DMS153 (cell line): ENCODE measurements at regions not wholly inside any gene's neighbourhood (a gene's known extent, or its start where the extent isn't known, plus 50 kb on each side); places are given as distances from the start of the nearest gene placed in this dataset.

Experiments used
- DNase-seq: peaks from one replicate; lab custom pipeline; 2025; lab: John Stamatoyannopoulos, UW

GRCh38 chr2:143916781-143917180 lies 603.1 kb downstream of the ZEB2 start:
- DNase-seq = no peak

DNA sequence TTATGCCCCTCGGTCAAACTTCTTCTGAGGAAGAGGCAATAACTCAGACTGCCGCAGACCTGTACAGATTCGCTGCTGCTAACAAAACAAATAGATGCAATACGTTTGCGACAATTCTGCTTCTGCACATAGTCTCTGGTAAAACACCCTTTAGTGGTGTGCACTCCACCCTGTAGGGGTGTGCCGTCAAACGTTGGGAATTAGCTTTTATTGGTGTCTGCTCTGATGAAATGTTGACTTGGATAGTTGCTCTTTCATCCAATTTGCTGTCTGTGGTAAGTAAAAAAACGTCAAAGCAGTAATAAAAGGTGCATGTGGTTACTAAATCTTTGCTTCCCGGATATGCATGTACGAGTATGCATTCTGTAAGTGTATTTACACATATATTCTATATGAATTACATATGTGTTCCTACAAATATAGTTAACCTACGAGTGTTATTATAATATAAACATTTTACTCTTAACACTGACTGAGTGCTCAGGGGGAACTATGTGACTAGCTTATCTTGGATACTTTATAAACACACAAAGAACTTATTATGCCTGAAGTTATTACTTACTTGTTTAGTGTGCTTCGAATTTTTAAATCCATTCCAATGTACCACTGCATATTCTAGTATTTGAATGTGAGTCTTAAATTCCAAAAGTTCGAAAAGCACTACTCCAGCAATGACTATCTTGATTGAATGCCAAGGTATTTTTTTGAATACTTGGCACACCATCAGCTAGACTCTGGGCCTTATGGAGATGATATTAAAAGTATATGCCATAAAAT lies 610.2 kb downstream of the ZEB2 start:
- DNase-seq = no peak

DNA sequence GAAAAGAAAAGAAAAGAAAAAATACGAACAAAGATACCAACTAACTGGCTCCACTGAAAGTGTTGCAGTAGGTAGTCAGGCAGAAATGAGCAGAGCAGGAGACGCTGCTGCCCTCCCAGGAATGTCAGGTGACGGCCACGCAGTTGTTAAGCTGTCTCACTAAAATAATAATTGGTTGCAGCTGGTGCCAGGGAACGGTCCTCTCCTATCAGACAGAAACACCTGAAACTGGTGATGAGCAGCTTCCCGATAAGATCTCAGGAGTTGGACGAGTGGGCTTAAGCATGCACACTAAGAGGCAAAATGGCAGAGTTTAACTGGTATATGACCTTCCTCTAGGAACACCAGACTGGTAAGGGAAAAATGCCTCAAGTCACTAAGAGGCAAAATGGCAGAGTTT lies 611.1 kb downstream of the ZEB2 start:
- DNase-seq = no peak

DNA sequence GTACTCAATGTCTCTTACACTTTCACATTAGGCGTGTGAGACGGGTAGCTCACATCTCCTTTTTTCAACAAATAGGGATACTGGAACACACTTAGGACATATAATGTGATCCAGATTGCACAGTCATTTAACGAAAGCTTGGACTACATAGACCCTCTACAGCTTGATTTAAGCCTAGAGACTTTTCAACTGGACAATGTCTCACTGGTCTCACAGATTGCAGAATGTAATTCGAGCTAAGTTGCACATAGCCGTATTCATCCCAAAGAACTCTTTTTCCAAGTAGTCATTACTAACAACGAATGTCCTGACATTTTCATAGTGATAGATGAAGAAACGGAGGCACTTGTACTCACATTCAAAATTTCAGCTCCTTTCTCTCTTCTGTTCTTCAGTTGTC lies 612.1 kb downstream of the ZEB2 start:
- no peak for DNase-seq

DNA sequence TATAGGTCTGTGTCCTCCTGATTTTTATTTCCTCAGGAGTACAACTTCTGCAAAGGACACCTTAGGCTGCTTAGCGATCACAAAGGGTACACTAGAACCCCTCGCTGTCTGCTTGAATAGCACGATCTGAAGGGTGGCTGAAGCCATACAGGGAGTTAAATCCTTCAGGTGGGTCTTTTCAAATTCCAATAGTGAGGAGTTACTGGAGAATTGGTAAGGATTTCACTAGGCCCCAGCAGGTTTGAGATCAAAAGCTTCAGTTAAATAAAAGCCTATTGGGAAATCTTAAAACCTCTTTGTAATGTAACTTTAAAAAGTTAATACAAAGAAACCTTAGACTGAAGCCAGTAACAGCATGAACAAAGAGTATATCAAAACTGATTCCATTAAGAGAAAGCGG lies 613.1 kb downstream of the ZEB2 start:
- no peak for DNase-seq

DNA sequence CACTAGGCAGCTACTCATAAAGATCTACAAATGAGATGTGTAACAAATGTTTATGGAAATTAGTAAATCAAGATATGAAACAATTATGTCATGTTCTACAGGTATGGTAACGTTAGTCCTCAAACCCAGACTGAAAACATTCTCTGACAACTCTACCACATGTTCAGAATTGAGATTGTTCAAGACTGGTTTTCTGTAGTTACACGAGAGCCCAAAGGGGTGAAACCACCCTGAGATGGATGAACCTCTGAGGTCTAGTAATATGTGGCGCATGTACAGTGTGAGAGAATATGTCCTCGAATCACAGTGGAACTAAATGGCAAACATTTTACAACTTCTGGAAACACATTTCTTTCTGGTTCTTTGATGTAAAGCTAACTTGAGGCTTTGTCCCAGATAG lies 614.3 kb downstream of the ZEB2 start:
- DNase-seq = no peak

- no peak for DNase-seq
Measured at GRCh38 chr2:143903172-143903856, 616.6 kb downstream of the ZEB2 start.

DNA sequence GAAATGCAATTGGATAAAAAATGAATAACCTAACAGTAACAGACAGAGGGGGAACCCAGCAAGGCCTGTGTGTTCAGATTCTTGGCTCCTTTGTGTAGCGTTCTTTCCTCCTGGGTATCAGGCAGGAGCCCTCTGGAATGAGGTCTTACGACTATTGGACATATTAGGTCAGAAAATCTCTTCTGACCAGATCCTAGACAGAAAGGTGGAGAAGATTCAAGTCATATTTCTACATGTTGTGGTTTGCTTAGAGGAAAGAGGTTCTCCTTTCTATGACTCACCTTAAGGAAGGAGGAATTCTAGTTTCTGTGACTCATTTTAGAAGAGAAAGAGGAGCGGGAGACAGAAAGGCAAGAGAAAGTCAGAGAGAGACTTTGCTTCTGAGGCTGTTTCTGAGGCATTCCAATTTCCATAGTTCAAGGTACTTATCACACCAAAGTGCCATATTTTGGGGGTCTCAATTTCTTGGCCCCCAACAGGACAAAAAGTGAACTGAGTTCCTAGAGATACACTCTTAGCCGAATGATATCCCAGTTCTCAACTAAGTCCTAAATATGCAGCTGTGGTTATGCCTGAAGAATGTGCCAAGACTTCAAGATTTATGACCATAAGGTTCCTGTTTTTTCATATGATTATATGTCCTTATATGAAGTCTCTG lies 618.6 kb downstream of the ZEB2 start:
- DNase-seq = no peak

DNA sequence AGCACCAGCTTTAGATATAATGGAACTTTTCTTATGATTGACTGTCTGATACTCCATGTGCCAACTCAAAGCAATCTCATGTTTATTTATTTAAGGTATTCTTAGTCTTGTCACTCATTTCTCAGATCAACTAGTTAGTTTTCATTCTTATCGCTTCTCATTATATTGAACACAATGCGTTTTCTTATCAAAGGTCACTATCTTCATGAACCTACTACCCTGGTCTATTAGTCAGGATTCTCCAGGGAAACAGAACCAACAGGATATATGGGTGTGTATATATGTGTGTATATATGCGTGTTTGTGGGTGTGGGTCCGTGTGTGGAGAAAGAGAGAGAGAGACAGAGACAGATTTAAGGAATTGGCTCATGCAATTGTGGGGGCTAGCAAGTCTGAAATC lies 619.9 kb downstream of the ZEB2 start:
- DNase-seq = no peak

GRCh38 chr2:143893371-143893770 lies 626.5 kb downstream of the ZEB2 start:
- DNase-seq = no peak

DNA sequence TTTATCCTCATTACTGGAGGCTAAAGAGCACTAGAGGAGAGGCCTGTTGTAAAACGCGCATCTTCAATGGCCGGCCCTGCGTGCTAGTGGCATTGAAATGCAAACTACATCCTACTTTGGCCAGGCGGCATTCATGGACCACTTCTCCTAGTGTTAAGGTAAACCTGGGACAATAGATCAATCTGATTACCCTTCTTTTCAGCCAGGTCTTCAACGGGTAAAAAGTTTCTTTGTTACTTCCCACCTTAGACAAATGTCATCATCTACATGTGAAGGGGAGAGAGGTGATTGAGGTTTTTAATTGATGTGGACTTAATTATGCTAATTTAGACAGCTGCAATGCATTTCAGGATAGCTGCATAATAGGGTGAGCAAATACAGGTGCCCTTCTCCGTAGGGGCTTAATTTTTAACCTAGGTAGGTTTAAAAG lies 628.0 kb downstream of the ZEB2 start:
- DNase-seq = peak; percentile 25

GRCh38 chr2:143890798-143891197 lies 629.1 kb downstream of the ZEB2 start:
- no peak for DNase-seq

DNA sequence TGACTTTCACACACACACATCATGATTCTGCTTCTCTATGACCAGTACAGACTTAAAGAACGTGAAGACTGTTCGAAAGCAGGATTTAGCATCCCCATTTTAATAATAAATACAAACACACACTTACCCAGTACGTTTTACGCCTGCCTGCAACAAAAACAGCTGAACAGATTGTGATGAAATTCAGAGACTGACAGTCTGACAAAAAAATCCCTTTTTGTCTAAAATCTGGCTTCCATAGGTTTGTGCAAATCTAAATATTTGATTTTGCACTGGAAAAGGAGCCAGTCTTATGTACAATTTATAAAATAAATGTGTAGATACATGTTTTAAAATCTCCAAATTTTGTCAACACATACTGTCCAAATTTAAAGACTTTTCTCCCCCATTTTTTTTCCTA lies 630.7 kb downstream of the ZEB2 start:
- DNase-seq = no peak

- DNase-seq = no peak
Measured at GRCh38 chr2:143885461-143885860, 634.5 kb downstream of the ZEB2 start.

- DNase-seq = peak; percentile 42
Measured at GRCh38 chr2:143881246-143881645, 638.7 kb downstream of the ZEB2 start.

GRCh38 chr2:143877876-143878530 lies 641.9 kb downstream of the ZEB2 start:
- peak; percentile 75 for DNase-seq

DNA sequence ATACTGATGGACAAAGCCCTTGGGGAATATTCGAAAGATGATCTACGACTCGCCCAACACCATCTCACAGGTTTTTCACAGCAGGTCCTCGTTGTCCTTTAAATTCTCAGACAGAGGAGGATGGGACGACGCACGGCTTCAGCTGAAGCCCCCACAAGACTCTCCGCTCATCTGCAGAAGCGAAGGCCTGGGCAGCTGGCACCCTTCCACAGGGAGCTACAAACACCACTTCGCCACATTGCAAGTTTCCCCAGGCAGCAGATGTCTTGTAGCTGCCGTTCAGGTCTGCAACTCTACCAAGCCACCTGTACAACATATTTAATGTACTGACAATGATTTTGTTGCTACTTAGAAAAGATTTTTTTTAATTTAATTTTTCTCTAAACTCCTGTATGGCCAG lies 642.9 kb downstream of the ZEB2 start:
- DNase-seq = no peak

- DNase-seq = no peak
Measured at GRCh38 chr2:143875295-143876233, 644.4 kb downstream of the ZEB2 start.

DNA sequence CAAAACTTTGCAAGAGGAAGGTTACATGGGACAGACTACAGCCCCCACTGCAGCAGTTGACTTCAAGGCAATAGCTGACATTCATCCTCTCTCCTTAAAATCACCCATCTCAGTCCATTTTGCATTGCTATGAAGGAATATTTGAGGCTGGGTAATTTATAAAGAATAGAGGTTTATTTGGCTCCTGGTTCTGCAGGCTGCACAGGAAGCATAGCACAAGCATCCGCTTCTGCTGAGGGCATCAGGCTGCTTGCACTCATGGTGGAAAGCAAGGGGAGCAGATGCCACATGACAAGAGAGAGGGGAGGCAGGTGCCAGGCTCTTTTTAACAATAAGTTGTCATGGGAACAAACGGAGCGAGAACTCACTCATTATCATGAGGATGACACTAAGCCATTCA lies 646.0 kb downstream of the ZEB2 start:
- no peak for DNase-seq

GRCh38 chr2:143870696-143871095 lies 649.2 kb downstream of the ZEB2 start:
- no peak for DNase-seq

DNA sequence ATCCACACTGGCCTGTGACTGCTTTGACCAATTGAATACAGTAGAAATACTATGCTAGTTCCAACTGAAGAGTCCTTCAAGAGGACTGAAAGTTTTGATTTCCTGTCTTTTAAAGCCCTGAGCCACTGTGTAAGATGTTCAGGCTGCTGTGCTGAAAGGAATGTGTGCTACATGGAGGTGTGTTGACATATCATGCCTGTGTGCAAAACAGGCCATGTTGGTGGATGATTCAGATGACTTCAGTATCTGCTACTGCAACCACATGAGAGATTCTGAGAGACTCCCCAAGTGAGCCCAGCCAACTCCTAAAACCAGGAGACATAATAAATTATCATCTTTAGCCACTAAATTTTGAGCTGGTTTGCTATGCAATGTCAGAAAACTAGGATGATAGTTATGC lies 662.9 kb downstream of the ZEB2 start:
- DNase-seq = no peak

GRCh38 chr2:143852759-143853158 lies 667.2 kb downstream of the ZEB2 start:
- DNase-seq = no peak
